Right atrium auricular region (tissue), 2 donors: ENCODE measurements at regions not wholly inside any gene's neighbourhood (a gene's known extent, or its start where the extent isn't known, plus 50 kb on each side); places are given as distances from the start of the nearest gene placed in this dataset.

Experiments used
- DNase-seq: peaks from one replicate; pipeline ENCODE4 v3.0.0-alpha.2; 2019; ENCODE audit warnings: low spot score
- H3K27ac ChIP-seq, 2 donors: fragments of 200-600 bp; sonication (generic); 1 replicate in 1 of 2; 2 replicates in 1 of 2; pipeline ENCODE4 v1.5.1; 2016 to 2019
- H3K27me3 ChIP-seq, 2 donors: fragments of 200-600 bp; sonication (generic); one replicate each; pipeline versions ENCODE4 v1.5.1 to v1.6.0; 2017 to 2019
- H3K36me3 ChIP-seq: fragments of 200-600 bp; sonication (generic); one replicate; pipeline ENCODE4 v1.5.1; 2016
- H3K4me1 ChIP-seq, 2 donors: fragments of 200-600 bp; sonication (generic); one replicate each; pipeline versions ENCODE4 v1.5.1 to v1.6.0; 2017 to 2019
- H3K4me3 ChIP-seq, 2 donors: fragments of 200-600 bp; sonication (generic); 1 replicate in 1 of 2; 2 replicates in 1 of 2; pipeline ENCODE4 v1.5.1; 2017 to 2019; ENCODE audit warnings: mild to moderate bottlenecking in 1 of 2, moderate library complexity in 1 of 2
- H3K9me3 ChIP-seq, 2 donors: fragments of 200-600 bp; sonication (generic); one replicate each; pipeline ENCODE4 v1.5.1; 2019
- CTCF ChIP-seq, 2 donors: fragments of 200-600 bp; sonication (generic); IDR thresholded peaks; one replicate each; pipeline ENCODE4 v1.5.1; 2019; ENCODE audit warnings: antibody characterized with exemption in 2 of 2

- H3K36me3 ChIP-seq: no peaks in the 10 kb centered on the region
- no peak for DNase-seq
- H3K4me1 ChIP-seq: no peaks in the 10 kb centered on the region
- no peaks in the 10 kb centered on the region for H3K9me3 ChIP-seq
- no peak overlapping the region for H3K4me3 ChIP-seq
- no peaks in the 10 kb centered on the region for H3K27me3 ChIP-seq
- H3K27ac ChIP-seq: no peak overlapping the region
- no peak for TF ChIP-seq CTCF (IDR thresholded peaks at IDR 0.05)
Measured at GRCh38 chr17:36679815-36680467, 78.6 kb downstream of the MRM1 start.

GRCh38 chr17:36680701-36681202 lies 79.4 kb downstream of the MRM1 start:
- no peaks in the 10 kb centered on the region for H3K4me1 ChIP-seq
- H3K27ac ChIP-seq: no peak overlapping the region
- H3K9me3 ChIP-seq: no peaks in the 10 kb centered on the region
- no peaks in the 10 kb centered on the region for H3K27me3 ChIP-seq
- H3K4me3 ChIP-seq: no peak overlapping the region
- no peaks in the 10 kb centered on the region for H3K36me3 ChIP-seq
- DNase-seq: no peak
- no peak for TF ChIP-seq CTCF (IDR thresholded peaks at IDR 0.05)

GRCh38 chr17:36682773-36683172 lies 81.4 kb downstream of the MRM1 start:
- no peak for TF ChIP-seq CTCF (IDR thresholded peaks at IDR 0.05)
- DNase-seq: no peak
- Histone ChIP-seq H3K4me3 (no peak overlapping the region), H3K27me3 (no peaks in the 10 kb centered on the region), H3K4me1 (no peaks in the 10 kb centered on the region), H3K9me3 (no peaks in the 10 kb centered on the region), H3K36me3 (no peaks in the 10 kb centered on the region), H3K27ac (no peak overlapping the region)

GRCh38 chr17:36683387-36683786 lies 82.0 kb downstream of the MRM1 start:
- Histone ChIP-seq H3K27ac (no peak overlapping the region), H3K9me3 (no peaks in the 10 kb centered on the region), H3K4me1 (no peaks in the 10 kb centered on the region), H3K27me3 (no peaks in the 10 kb centered on the region), H3K4me3 (no peak overlapping the region), H3K36me3 (no peaks in the 10 kb centered on the region)
- TF ChIP-seq CTCF (IDR thresholded peaks at IDR 0.05): no peak
- no peak for DNase-seq

- no peaks in the 10 kb centered on the region for H3K27me3 ChIP-seq
- H3K36me3 ChIP-seq: no peaks in the 10 kb centered on the region
- H3K9me3 ChIP-seq: no peaks in the 10 kb centered on the region
- no peak for TF ChIP-seq CTCF (IDR thresholded peaks at IDR 0.05)
- H3K4me3 ChIP-seq: no peak overlapping the region
- no peak overlapping the region for H3K27ac ChIP-seq
- no peak for DNase-seq
- no peaks in the 10 kb centered on the region for H3K4me1 ChIP-seq
Measured at GRCh38 chr17:36684134-36684533, 82.8 kb downstream of the MRM1 start.

- no peak for DNase-seq
- Histone ChIP-seq H3K9me3 (no peaks in the 10 kb centered on the region), H3K36me3 (no peaks in the 10 kb centered on the region), H3K4me1 (no peaks in the 10 kb centered on the region), H3K27ac (no peak overlapping the region), H3K27me3 (no peaks in the 10 kb centered on the region), H3K4me3 (no peak overlapping the region)
- no peak for TF ChIP-seq CTCF (IDR thresholded peaks at IDR 0.05)
Measured at GRCh38 chr17:36686123-36686669, 84.8 kb downstream of the MRM1 start.
